ENCODE measurements at regions not wholly inside any gene's neighbourhood (a gene's known extent, or its start where the extent isn't known, plus 50 kb on each side); places are given as distances from the start of the nearest gene placed in this dataset.
"Not testable (repeated sequence)": the region's sequence is repeated elsewhere in the genome, so short reads cannot be mapped to it uniquely, and the experiment has no call there.

GRCh38 chr12:85626784-85627171, 209.4 kb downstream of the RASSF9 start:
- no peak overlapping the region for H3K4me3 ChIP-seq (ENCODE audit: low read length)
- no peak for TF ChIP-seq CTCF (conservative IDR thresholded peaks at IDR 0.05; ENCODE audit: low read depth, low read length)
- DNase-seq (ENCODE audit: low read depth), result no peak

- TF ChIP-seq CTCF (conservative IDR thresholded peaks at IDR 0.05; ENCODE audit: low read depth, low read length), result no peak
- DNase-seq (ENCODE audit: low read depth), result no peak
- H3K4me3 ChIP-seq (ENCODE audit: low read length), result no peak overlapping the region
These were observed 208.6 kb downstream of the RASSF9 start for GRCh38 chr12:85627584-85627983.

GRCh38 chr12:85628562-85628961, 207.6 kb downstream of the RASSF9 start:
- DNase-seq (ENCODE audit: low read depth); H3K4me3 ChIP-seq (ENCODE audit: low read length): not testable (repeated sequence)

- TF ChIP-seq CTCF (conservative IDR thresholded peaks at IDR 0.05; ENCODE audit: low read depth, low read length), result no peak
- DNase-seq (ENCODE audit: low read depth), result no peak
- H3K4me3 ChIP-seq (ENCODE audit: low read length), result no peak overlapping the region
These were observed 205.4 kb downstream of the RASSF9 start for GRCh38 chr12:85630851-85631250.

- no peak for DNase-seq (ENCODE audit: low read depth)
- no peak for TF ChIP-seq CTCF (conservative IDR thresholded peaks at IDR 0.05; ENCODE audit: low read depth, low read length)
- no peak overlapping the region for H3K4me3 ChIP-seq (ENCODE audit: low read length)
These were observed 203.8 kb downstream of the RASSF9 start for GRCh38 chr12:85632390-85632789.

GRCh38 chr12:85633491-85633890, 202.7 kb downstream of the RASSF9 start:
- TF ChIP-seq CTCF (conservative IDR thresholded peaks at IDR 0.05; ENCODE audit: low read depth, low read length), result no peak
- no peak overlapping the region for H3K4me3 ChIP-seq (ENCODE audit: low read length)
- DNase-seq (ENCODE audit: low read depth), result peak; percentile 87

- no peak for DNase-seq (ENCODE audit: low read depth)
- no peak for TF ChIP-seq CTCF (conservative IDR thresholded peaks at IDR 0.05; ENCODE audit: low read depth, low read length)
These were observed 196.4 kb downstream of the RASSF9 start for GRCh38 chr12:85639834-85640233.

GRCh38 chr12:85641796-85642195, 194.4 kb downstream of the RASSF9 start:
- TF ChIP-seq CTCF (conservative IDR thresholded peaks at IDR 0.05; ENCODE audit: low read depth, low read length), result no peak
- no peak for DNase-seq (ENCODE audit: low read depth)
- H3K4me3 ChIP-seq (ENCODE audit: low read length), result no peak overlapping the region

More at GRCh38 chr12:85639834-85640233, 196.4 kb downstream of the RASSF9 start:
- H3K4me3 ChIP-seq (ENCODE audit: low read length), result no peak overlapping the region

All from retinal pigment epithelial cell (primary cell).